ENCODE measurements at regions not wholly inside any gene's neighbourhood (a gene's known extent, or its start where the extent isn't known, plus 50 kb on each side); places are given as distances from the start of the nearest gene placed in this dataset.

- Histone ChIP-seq H3K79me2 (ENCODE audit: control insufficient read depth, insufficient read depth, low read length) (no peaks in the 10 kb centered on the region), H3K4me3 (replicated peaks in 1 of 3; ENCODE audit: insufficient read depth in 1 of 3, low read depth in 1 of 3, low read length in 3 of 3) (no peak overlapping the region), H3K4me1 (ENCODE audit: control insufficient read depth, extremely low read depth, insufficient read depth, low read length) (no peaks in the 10 kb centered on the region), H3K9me1 (replicated peaks; ENCODE audit: control insufficient read depth, extremely low read depth, insufficient read depth, low read length) (no peaks in the 10 kb centered on the region), H3K36me3 (ENCODE audit: control insufficient read depth in 2 of 2, extremely low read depth in 1 of 2, insufficient read depth in 2 of 2, low read length in 2 of 2) (no peaks in the 10 kb centered on the region), H2AFZ (ENCODE audit: low read depth, low read length) (no peak overlapping the region), H3K9me3 (replicated peaks; ENCODE audit: control insufficient read depth, insufficient read depth, low read length) (no peaks in the 10 kb centered on the region), H3K9ac (replicated peaks; ENCODE audit: extremely low read depth, insufficient read depth, low read length) (no peak overlapping the region), H3K4me2 (ENCODE audit: insufficient read depth, low read length) (no peak overlapping the region), H3K27me3 (ENCODE audit: control insufficient read depth in 2 of 2, insufficient read depth in 2 of 2, low read length in 2 of 2) (no peaks in the 10 kb centered on the region), H4K20me1 (replicated peaks; ENCODE audit: control insufficient read depth, extremely low read depth, insufficient read depth, low read length) (no peaks in the 10 kb centered on the region), H3K27ac (ENCODE audit: insufficient read depth, low read depth, low read length) (no peak overlapping the region)
- BruUV-seq (replicated peaks), result no TSS peak
- FAIRE-seq, result no peak
- TF ChIP-seq CTCF (IDR thresholded peaks at IDR 0.05; ENCODE audit: extremely low read depth in 1 of 2, insufficient read depth in 1 of 2, low read depth in 1 of 2, low read length in 2 of 2), result no peak
- TF ChIP-seq POLR2A (IDR thresholded peaks at IDR 0.05; ENCODE audit: low read depth, low read length), result no peak
- TF ChIP-seq POLR2AphosphoS5 (IDR thresholded peaks at IDR 0.05; ENCODE audit: insufficient read depth, low read depth, low read length), result no peak
- TF ChIP-seq FOS (IDR thresholded peaks at IDR 0.05; ENCODE audit: borderline replicate concordance, insufficient read depth, low read length), result no peak
- no peak for TF ChIP-seq GATA2 (IDR thresholded peaks at IDR 0.05; ENCODE audit: insufficient read depth, insufficient read length, low read depth, low read length)
- dilution Hi-C loops (cut with MboI; ENCODE audit: extremely low pct_ligation_motif_present, low sequenced_read_pairs) (no loop called here), intact Hi-C loops (cut with micrococcal nuclease) (no loop called here)
- ChIA-PET POLR2A (no interaction called here), CTCF (no interaction called here)
- DNase-seq (ENCODE audit: low read depth, low spot score), result no peak
Measured at GRCh38 chr7:53657586-53657985, 622.2 kb downstream of the POM121L12 start.

- Histone ChIP-seq H3K4me2 (ENCODE audit: insufficient read depth, low read length) (no peak overlapping the region), H3K9me3 (replicated peaks; ENCODE audit: control insufficient read depth, insufficient read depth, low read length) (no peaks in the 10 kb centered on the region), H3K36me3 (ENCODE audit: control insufficient read depth in 2 of 2, extremely low read depth in 1 of 2, insufficient read depth in 2 of 2, low read length in 2 of 2) (no peaks in the 10 kb centered on the region), H3K27me3 (ENCODE audit: control insufficient read depth in 2 of 2, insufficient read depth in 2 of 2, low read length in 2 of 2) (no peaks in the 10 kb centered on the region), H3K4me3 (replicated peaks in 1 of 3; ENCODE audit: insufficient read depth in 1 of 3, low read depth in 1 of 3, low read length in 3 of 3) (no peak overlapping the region), H3K9me1 (replicated peaks; ENCODE audit: control insufficient read depth, extremely low read depth, insufficient read depth, low read length) (no peaks in the 10 kb centered on the region), H2AFZ (ENCODE audit: low read depth, low read length) (no peak overlapping the region), H3K9ac (replicated peaks; ENCODE audit: extremely low read depth, insufficient read depth, low read length) (no peak overlapping the region), H4K20me1 (replicated peaks; ENCODE audit: control insufficient read depth, extremely low read depth, insufficient read depth, low read length) (no peaks in the 10 kb centered on the region), H3K79me2 (ENCODE audit: control insufficient read depth, insufficient read depth, low read length) (no peaks in the 10 kb centered on the region), H3K27ac (ENCODE audit: insufficient read depth, low read depth, low read length) (no peak overlapping the region), H3K4me1 (ENCODE audit: control insufficient read depth, extremely low read depth, insufficient read depth, low read length) (no peaks in the 10 kb centered on the region)
- CTCF ChIA-PET, result no interaction called here
- POLR2A ChIA-PET, result no interaction called here
- dilution Hi-C loops (cut with MboI; ENCODE audit: extremely low pct_ligation_motif_present, low sequenced_read_pairs), result no loop called here
- no peak for FAIRE-seq
- BruUV-seq (replicated peaks), result no TSS peak
- intact Hi-C loops (cut with micrococcal nuclease), result no loop called here
- TF ChIP-seq GATA2 (IDR thresholded peaks at IDR 0.05; ENCODE audit: insufficient read depth, insufficient read length, low read depth, low read length), result no peak
- TF ChIP-seq CTCF (IDR thresholded peaks at IDR 0.05; ENCODE audit: extremely low read depth in 1 of 2, insufficient read depth in 1 of 2, low read depth in 1 of 2, low read length in 2 of 2), result no peak
- no peak for TF ChIP-seq EZH2 (IDR thresholded peaks at IDR 0.05; ENCODE audit: borderline replicate concordance, low read depth, low read length, severe bottlenecking)
- no peak for TF ChIP-seq FOS (IDR thresholded peaks at IDR 0.05; ENCODE audit: borderline replicate concordance, insufficient read depth, low read length)
- TF ChIP-seq MYC (IDR thresholded peaks at IDR 0.05; ENCODE audit: low read depth, low read length), result no peak
- no peak for TF ChIP-seq MAX (IDR thresholded peaks at IDR 0.05; ENCODE audit: insufficient read depth, insufficient read length)
- no peak for TF ChIP-seq POLR2AphosphoS5 (IDR thresholded peaks at IDR 0.05; ENCODE audit: insufficient read depth, low read depth, low read length)
- TF ChIP-seq POLR2A (IDR thresholded peaks at IDR 0.05; ENCODE audit: low read depth, low read length), result no peak
- TF ChIP-seq JUN (IDR thresholded peaks at IDR 0.05; ENCODE audit: borderline replicate concordance, insufficient read depth, insufficient read length, low read depth), result no peak
- no peak for DNase-seq (ENCODE audit: low read depth, low spot score)
Measured at GRCh38 chr7:53658951-53659350, 623.5 kb downstream of the POM121L12 start.

Measured in endothelial cell of umbilical vein (primary cell).